Ovary (tissue), 3 donors: ENCODE measurements at regions not wholly inside any gene's neighbourhood (a gene's known extent, or its start where the extent isn't known, plus 50 kb on each side); places are given as distances from the start of the nearest gene placed in this dataset.

Experiments used
- CTCF ChIP-seq, 3 donors: fragments of 450-650 bp in 2 of 3; fragments of 200-600 bp in 1 of 3; IDR thresholded peaks; one replicate each; pipeline versions ENCODE4 v1.5.1 to v1.8.0; 2016 to 2022; ENCODE audit warnings: antibody characterized with exemption in 3 of 3, mild to moderate bottlenecking in 1 of 3
- POLR2A ChIP-seq: fragments of 450-650 bp; IDR thresholded peaks from one replicate; pipeline ENCODE4 v1.6.1; 2017; ENCODE audit warnings: antibody characterized with exemption, mild to moderate bottlenecking, moderate library complexity
- donor health status: DM: no; HTN: no; CAD: no.

- TF ChIP-seq POLR2A (no peak), CTCF (IDR thresholded peaks at IDR 0.05) (no peak)
Measured at GRCh38 chr1:78232630-78233029, 186.9 kb downstream of the GIPC2 start.
